ENCODE measurements at regions not wholly inside any gene's neighbourhood (a gene's known extent, or its start where the extent isn't known, plus 50 kb on each side); places are given as distances from the start of the nearest gene placed in this dataset.

DNA sequence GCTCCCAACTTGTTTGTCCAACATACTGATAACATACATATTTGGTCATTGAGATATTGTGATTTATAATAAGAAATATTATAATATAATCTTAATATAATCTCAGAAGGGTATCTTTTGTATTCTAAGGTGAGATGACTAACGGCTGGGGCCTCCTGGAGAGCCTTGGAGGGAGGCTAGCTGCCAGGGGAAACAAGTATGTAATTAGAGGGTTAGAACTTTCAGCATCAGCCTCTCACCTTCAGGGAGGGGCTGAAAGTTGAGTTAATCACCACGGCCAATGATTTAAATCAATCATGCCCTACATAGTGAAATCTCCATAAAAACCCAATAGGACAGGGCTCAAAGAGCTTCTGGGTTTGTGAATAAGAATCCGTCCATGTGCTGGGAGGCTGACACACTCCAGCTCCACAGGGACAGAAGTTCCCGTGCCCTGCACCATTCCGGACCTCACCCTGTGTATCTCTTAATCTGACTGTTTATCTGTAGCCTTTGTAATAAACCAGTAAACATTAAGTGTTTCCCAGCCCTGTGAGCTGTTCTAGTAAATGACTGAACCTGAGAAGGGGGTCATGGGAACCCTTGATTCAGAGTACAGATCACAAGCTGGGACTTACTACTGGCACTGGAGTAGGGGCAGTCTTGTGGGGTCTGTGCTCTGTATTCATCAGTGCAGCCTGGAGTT is 86.3 kb upstream of the STEAP1B start:
- no peak for DNase-seq

DNA sequence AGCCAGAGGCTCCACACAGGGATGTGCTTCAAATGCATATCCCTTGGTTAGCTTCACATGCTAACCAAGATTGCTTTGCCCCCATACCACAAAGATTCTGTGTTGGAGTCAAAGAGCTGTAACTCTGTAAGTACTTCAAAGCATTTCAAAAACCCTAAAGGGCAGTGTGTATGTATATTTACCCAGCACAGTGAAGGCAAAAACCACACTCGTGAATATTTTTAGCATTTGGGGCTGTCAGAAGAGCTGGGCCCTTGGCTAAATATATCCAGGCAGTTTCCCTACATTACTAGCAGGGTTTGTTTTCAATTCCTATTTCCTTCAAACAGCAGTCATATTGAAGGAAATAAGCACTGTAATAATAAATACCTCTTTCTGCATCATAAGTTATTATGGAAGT is 84.2 kb upstream of the STEAP1B start:
- no peak for DNase-seq

DNA sequence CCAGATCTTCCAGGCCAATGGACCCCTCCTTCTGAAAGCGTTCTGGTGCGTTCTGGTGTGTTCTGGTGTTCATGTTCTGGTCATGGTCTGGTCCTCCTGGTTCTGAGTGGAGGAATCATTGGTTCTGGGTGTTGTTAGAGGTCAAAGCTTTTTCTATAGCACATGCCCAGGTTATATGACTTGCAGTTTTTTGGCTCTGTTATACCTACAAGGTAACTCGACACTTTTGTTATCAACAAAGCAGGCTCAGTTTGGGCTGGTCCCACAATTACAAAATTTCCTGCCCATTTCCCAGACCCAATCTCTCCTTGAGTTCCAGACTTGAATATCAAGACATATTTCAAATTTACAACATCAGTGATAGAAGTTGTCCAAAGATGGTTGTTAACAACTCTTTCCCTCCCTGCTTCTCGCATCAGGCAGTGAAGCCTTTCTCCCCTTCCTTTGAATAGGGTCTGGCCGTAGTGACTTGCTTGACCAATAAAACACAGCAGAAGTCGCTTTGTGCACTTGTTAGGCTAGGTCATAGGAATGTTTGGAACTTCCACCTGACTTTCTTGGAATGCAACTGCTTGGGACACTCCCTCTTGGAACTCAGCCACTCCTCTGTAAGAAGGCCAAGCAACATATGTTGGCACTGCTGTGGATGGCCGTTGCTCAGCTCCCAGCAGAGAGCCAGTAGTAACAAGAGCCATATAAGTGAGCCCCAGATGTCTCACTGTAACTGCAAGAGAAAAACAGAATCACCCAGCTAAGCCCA is 83.1 kb upstream of the STEAP1B start:
- DNase-seq = no peak

DNA sequence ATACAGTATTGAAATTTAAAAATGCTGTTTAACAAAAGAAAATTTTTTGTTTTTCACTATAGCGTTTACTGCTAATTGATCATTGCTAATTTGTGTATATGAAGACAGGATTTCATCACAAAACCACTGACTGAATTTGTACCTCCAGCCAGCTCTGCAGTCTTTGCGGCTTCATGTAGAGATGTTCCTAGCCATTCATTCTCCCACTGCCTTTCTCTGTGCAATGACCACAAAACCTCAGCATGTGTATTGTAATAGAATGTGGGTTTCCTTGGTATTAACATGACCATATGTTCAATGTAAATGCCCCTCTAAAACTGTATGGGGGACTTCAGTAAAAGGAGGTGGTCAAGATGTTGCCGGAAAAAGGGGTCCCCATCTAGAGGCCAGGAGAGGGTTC is 81.1 kb upstream of the STEAP1B start:
- DNase-seq = no peak

DNA sequence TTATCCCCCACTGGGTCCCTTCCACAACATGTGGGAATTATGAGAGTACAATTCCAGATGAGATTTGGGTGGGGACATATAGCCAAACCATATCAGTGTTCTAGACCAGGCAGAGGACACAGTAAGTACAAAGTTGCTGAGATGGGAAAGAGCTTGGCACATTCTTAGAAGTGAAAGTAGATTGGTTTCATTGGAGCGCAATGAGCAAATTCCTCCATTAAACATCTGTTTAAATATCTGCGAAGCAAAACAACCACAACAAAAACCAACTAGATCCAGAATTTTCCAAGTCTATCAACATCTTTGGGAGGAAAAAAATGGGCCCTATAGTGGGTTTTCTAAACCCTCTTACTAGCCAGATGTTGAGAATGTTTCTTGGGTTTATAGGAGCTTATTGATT is 80.0 kb upstream of the STEAP1B start:
- DNase-seq = no peak

DNA sequence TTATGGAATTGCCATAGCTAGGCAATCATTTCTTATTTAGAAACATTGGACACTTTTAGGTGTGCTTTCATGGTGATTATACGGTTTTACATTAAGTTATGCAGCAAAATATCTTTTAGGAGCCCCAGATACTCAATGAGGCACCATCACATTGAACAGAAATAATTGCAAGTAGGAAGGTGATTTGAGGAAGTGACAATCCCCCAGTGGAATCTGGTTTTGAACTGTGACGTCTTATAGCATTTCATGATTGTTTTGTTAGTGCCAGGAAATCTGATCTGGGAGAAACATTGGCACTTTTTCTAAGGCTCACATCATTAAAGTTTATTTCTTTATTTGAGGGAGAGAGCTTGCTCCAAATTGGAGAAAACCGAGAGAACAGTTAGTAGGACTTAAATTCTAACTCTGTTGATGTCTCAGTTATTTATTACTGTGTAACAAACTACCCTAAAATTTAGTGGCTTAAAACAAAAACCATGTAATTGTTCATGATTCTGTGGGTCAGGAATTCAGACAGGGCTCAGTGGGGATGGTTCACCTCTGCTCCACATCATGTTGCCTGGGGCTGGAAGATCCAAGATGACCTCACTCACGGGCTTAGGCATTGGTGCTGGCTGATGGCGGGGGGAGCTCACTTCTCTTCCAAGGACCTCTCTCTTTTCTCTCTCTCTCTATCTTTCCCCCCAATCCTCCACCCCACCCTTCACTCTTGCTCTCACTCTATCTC is 78.2 kb upstream of the STEAP1B start:
- DNase-seq = no peak

DNA sequence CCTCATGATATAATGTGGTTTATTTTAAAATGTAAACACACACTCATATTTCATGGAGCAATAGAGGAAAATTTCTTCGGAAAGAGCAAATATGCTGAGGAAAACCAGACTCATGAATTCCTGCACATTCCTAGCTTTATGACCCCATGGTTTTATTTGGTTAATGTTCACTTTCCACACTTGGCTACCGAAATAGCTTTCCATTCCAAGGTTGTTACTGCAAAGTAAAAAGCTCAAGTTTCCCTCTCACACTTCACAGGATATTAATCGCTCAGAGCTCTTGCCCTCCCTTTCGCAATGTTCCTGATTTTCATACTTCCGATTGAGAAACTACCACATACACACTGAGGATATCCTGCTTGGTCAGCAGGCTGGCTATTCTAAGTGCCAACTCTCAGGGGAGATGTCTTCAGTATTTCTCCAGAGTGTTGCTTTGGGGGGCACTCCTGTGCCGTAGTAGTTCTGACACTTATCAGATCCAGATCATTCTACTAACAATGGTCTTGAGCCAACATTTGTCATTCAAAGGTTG is 77.5 kb upstream of the STEAP1B start:
- DNase-seq = no peak

DNA sequence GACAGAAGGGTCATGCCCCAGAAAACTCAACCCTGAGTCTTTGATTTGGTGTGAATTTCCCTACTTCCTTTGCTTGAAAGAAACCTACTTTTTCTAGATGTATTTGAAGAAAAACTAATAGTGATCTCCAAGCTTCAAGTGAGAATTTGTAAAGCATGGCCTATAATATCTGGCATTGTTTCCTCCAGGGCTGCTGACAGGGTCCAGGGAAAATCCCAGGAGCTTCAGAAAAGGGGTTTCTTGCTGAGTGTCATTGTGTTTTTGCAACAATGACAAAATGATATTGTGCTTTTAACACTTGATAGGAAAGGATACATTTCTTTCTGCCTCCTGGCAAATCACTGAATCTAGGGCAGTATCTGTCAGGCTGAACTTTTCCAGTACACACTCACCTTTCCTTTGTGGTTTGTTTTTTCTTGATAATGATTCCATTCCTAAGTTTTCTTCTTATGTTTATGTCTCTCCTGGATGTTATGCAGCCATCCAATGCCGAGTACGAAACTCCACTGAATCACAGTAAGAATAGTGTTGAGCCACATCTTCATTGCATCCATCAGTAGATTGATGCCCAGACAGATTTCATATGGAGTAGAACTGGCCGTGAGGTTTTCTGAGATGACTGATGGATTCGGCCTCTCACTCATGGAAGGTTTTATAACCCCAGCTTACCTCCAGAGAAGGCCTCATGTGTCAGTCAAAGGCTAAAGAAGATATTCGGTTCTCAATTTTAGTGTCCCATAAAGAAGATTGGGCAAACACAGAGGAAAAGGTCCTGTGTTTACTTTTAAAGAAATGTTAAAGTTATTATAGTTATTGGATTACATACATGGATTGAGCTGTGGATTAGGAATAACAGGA is 76.9 kb upstream of the STEAP1B start:
- DNase-seq = no peak

DNA sequence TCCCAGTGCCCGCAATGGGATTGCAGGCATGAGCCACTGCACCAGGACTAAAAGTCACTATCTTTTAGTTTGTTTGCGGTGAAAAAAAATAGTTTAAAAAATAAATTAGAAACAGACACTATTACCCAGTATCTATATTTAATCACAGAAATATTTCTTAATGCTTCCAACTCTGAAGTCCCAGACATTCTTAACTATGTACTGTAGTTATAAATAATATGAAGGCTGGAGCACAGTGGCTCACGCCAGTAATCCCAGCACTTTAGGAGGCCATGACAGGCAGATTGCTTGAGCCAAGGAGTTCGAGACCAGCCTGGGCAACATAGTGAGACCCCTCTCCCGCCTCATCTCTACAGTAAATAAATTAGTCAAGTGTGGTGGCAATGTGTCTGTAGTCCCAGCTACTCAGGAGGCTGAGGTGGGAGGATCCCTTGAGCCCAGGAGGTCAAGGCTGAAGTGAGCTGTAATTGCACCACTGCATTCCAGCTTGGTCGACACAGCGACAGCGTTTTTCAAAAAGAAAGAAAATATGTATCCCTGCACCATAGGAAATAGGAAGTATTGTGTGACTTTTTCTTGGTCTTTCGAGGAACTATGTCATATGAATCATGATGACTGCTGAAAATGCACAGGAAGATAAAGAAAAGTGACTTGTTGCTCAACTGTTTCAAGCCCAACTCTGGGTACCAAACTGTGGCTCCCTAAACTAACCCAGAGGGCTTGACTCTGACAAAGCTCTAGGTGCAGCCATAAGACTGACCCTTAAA is 74.9 kb upstream of the STEAP1B start:
- DNase-seq = no peak

DNA sequence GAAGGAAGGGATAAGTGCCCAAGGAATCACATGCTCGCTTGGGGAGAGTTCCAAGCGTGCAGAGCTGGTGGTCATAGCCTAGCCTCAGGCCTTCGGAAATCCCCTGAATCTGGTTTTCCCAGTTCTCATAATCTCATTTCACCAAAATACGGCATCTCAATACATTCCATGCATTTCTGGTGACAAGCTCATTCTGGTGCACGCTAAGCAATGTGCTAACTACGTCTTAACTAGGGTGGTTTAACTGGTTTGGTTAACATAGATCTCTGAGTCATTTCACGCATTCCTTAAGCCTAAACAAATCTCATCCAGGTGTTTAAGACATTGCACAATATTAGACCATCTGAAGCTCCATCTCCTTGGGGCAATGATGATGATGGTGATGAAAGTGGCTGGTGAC is 72.9 kb upstream of the STEAP1B start:
- DNase-seq = no peak

DNA sequence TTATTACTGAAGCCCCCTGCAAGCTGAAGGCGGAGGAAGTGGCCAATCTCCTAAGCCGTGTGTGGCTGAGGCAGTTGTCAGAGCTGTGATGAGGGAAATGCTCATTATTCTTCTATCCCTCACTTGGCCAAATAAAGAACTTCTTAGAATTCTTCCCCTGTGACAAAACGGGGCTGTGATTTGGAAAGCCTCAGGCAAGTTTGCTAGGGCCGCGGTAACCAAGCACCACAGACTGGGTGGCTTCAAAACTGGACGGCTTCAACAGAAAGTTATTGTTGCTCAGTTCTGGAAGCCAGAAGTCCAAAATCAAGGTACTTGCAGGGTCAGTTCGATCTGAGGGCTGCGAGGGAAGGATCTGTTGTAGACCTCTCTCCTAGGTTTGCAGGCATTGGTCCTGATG is 72.3 kb upstream of the STEAP1B start:
- no peak for DNase-seq

DNA sequence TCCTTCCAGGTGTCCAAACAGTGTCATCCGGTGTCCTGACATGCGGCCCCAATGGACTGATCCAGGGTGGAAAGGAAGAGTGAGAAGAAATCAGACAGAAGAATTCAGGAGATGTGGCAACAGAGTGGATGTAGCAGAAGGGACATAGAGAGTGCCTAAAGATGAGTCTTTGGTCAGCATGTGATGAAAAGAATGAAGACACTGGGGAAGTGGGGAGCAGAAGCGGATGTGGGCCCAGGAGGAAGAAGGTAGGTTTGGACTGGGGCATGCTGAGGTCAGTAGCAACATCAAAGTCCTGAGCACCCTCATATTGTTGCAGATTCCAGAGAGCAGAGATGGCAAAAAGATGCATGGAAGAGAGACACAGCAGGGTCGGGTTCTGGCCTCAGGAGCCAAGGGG is 71.8 kb upstream of the STEAP1B start:
- peak in 1 of 2 donors; percentile 33 for DNase-seq

DNA sequence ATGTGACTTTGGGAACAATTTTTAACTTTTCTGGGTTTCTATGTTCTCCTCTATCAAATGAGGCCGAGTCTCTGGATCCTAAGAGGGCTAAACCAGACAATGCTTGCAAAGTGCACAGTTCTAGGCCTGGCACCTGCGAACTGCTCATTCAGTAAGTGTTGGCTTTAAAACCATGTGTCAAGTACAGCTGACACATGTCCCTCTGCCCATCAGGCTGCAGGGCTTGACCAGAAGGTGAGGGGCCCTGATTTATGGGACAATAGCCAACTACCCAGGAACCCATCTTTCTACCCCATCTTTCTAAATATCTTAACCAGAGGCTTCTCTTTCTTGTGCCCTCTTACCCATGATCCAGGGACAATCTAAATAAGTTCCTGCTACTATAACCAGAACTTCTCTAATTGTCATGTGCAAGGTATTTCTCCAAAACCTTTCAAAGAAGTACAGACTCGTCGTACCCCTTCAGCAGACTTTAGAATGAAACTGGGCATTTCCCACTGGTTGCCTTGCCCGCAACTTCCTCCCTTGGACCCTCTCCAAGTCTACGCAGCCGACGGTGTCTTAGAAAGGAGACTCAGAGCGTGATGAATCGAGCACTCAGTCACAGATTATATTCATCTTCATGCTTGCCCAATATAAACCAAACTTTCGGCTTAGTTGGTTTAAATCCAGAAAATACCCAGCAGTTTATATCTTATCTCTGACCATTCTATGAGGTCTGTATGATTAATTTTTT is 69.8 kb upstream of the STEAP1B start:
- DNase-seq = peak in 1 of 2 donors; percentile 15

DNA sequence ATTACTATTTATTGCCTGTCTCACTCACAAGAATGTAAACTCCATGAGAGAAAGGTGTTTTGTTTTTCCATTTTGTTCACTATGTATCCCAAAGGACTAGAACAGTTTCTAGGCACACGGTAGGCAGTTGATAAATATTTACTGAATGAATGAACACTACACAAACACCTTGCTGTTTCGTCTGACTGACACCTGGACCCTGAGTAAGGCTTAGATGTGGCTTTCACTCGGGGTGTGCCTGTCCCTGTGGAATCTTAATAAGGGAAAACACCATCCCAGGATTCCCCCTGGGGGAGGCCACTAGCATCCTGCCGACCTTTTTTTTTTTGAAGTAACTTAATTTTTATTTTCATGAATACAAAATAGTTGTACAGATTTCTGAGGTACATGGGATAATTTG is 66.6 kb upstream of the STEAP1B start:
- DNase-seq = no peak

DNA sequence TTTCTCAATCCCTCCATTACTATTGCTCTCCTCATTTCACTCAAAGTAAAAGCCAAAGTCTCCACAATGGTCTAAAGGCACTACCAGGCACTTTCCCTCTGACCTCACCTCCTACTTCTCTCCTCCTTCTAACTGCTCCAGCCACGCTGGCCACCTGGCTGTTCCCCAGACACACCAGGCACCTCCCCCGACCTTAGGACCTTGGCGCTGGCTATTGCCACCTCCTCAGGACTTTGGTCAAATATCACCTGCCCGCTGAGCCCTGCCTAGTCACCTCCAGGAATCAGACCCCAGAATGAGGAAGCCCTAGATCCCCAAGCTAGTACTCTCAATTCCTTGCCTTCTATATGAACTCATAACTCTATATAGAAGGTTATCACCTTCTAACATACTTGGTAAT is 66.2 kb upstream of the STEAP1B start:
- DNase-seq = no peak

DNA sequence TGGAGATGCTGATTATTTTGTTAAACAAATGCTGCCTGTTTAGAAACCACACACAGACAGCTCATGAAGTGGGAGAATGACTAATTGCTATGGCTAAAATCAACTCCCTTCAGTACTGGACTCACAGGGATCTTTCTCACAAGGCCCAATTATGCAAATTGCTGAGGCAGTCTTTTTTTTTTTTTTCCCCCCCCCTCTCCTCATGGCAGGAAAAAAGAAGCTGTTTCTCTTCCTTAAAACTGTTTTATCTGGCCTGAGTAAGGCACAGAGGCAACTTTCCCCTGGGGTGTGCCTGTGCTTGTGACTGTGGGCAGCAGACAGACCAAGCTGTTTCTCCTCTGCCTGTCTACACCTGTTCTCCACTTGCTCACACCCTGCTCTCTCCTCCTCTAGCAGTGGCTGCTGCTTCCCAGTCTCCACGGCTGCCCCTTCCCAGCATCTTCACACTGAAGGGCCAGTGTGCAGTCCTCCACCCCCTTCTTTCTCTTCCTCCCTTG is 65.4 kb upstream of the STEAP1B start:
- DNase-seq = peak in 1 of 2 donors; percentile 21

DNA sequence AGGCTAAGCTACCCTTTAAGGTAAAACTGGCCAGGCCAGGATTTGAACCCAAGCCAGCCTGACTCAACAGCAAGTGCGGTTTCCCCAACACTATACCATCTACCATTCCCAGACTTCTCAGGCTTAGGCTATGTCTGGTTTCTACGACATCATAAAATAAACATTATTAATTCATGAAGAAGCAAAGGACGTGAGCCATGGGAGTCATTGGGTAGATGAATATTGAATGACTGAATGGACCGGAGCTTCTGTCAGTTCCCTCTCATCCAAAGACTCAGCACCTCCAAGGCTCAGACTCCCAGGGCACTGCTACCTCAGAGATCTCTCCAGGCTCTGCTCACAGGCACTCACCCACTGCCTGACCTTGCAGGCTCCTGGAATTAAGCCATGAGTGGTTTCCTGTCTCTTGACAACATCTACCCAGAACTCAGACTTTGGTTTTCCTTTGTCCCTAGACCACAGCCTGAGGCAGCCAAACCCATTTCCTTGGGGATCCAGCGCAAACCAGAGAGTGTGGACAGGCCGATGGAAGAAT is 64.6 kb upstream of the STEAP1B start:
- peak in 1 of 2 donors; percentile 13 for DNase-seq

DNA sequence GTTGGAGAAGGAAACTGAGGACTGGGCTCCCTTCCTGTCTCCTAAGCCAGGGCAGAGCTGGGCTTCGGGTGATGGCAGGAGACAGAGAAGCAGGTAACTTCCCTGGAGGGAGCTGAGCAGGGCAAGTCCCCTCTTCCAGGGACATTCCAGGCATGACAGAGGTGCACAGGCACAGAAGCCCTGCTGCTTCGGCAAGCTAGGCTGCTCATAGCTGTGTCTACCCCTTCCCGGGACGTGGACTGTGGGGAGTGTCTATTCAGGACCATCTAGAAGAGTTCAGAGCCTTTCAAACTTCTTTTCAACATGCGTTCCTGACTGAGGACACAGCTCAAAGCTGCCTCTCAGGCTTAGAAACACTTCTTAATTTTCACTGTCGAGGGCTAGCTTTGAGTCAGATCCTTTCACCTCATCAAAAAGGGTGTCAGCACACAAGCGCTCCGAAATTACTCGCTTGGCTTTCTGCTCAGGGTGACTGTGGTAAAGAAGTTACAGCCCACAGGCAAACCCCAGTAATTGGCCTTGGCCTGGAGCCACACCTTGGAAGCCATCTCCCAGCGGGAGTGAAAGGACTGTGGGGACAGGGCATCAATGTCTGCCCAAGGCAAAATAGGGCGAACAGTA is 63.7 kb upstream of the STEAP1B start:
- DNase-seq = no peak

DNA sequence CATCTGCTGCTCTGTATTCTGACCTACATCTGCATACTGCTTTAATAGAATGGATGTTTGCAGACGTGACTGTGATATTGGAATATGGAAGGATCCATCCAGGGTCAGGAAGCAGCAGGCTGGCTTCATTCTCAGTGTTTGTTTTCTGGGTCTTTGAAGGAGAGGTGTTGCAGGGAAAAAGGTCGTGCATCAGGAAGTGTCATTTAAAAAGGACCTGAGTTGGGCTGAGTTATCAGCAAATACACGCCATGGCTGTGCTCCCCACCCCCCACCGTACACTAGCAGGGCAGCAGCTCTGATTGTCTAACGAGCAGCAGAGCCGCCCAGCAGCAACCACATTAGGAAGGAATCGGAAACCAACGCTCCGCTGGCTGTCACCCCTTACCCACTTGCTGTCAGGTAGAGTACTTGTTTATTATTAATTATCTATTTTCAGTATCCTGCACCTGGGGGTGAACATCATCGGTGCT is 63.1 kb upstream of the STEAP1B start:
- DNase-seq = no peak
